Right lung (tissue), 2 donors: ENCODE measurements at regions not wholly inside any gene's neighbourhood (a gene's known extent, or its start where the extent isn't known, plus 50 kb on each side); places are given as distances from the start of the nearest gene placed in this dataset.

Source experiments
- DNase-seq, 2 donors: peaks; one replicate each; pipeline ENCODE4 v3.0.0-alpha.2; 2013

DNA sequence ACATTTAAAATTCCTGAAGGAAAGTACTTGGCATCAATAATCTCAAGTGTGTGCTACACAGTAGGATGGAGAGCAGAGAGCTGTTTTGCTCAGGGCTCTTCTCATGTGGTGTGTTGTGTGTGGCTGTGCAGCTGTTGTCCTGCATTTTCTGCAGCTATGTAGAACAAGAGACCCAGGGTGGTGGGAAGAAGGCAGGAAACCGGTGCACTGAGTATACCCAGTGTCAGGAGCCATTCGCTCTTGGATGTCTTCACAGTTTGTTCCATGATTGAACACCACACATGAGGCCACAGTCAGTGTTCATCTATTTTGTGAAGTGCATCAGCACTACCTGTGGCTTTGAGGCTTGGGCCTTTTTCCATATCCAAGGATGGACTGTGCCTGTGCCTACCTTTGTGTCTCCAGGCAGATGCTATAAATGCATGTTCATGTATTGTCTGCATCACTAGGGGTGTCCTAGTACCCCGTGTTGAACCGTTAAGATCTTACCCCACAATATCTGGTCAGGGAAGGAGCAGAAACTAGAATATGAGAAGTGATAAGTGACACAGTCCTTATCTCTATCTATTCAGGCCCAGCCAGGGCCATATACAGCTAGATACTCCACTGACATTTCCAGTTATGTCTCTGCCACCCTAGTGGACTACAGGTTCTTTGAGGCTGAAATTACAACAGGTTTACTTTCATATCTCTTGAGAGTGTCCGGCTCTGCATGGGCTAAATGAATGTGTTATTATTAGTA lies 194.3 kb downstream of the NR2F2 start:
- no peak for DNase-seq

DNA sequence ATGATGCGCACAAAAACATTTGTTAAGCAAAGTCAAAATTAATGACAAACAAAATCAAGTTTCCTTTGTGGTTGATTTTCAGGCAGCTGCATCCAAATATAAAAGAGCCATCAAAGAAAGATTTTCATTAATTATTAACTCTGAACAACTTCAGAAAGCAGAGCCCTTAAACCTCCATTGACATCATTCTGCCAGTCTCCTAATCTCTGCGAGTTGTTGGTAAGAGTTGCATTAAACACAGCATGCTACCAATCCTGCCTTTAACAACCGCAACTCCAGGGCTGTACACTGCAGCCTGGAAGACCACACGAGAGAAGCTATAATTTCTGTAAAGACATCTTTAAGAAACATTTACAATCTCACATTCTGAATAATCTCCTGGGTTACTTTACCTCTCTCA lies 204.6 kb downstream of the NR2F2 start:
- DNase-seq = no peak

DNA sequence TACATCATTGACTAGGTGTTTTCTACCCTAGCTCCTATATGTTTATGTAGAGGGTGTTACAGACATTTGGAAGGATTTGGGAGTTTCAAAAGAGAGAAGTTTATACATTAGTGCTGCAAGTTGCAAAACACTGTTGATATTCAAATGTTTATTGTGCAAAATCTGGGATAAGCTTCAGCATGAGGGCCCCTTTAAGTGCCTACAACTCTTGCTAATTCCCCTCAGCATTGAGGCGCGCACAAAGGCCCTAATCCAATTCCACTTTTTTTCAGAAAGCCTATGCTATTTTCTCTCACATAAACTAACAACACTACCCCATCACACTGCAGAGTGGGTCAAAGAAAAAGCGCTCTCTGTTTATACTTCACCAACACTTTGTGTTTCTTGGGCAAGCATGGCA lies 208.0 kb downstream of the NR2F2 start:
- DNase-seq = peak in 1 of 2 donors; percentile 19

DNA sequence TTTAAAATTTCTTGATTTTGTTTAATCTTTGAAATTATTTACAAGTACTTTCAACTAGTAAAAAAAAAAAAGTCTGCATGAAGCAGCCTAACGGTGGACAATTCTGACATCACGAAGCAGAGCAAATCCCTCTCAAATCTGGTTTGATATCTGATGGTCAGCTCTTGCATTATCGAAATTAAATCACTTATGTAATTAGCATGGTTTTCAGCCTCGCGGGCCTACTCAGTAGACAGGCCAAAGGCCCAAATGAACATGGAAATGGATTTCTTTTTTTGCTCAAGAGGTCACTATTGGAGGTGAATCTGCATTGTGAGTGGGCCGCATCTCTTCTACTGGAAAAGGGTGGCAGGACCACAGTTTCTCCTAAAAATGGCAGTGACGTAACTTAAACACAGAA lies 209.8 kb downstream of the NR2F2 start:
- DNase-seq = no peak

DNA sequence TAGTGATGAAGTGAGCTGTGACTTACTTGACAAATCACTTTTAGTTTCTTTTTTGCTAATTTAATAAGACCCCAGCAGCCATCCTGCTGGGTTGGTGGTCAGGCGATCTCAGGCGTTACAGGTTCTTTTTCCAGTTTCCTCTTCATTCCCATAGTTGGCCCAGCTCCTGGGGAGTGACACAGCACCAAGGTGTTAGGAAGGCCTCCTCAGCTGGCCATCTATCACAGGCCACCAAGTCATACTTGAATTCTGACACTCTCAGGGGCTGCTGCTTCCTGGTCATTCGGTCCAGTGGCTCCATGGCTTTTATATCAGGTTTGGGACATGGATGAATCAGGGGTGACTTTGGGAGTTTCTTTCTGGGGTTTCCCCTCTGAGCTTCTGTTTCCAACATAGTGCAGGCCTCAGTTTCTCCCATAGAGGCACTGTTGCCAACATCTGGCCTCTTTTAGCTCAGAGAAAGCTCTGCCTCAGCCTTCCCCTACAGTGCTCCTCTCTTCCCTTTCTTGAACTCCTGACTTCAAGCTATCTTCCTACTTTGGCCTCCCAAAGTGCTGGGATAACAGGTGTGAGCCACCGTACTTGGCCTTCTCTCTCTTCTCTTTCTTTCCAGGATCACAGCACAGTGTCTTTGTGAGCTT lies 211.8 kb downstream of the NR2F2 start:
- DNase-seq = no peak

DNA sequence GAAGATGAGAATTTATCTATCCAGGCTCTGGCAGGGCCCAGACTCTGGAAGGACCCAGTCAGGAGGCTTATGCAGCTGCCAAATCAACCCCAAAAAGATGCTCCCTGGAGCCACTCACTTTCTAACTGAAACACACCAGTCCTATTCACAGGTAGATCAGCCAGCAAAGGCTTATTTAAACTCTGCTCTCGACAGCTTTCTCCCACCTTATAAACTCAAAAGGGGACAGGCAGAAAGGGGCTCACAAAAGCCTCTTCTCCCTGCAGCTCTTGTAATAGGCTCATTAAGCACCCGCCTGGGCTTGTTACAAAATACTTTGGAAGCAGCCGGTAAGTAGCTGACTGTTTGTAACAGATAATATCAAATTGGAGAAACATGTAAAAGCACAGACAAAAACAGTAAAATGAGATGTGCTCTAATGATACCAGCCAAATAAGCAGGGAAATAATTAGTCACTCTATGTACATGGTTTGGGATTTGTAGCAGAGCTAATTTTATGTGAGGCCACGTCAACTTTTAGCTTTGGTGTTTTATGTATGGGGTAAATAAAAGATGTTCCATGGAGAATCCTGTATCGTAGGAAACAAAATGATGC lies 213.8 kb downstream of the NR2F2 start:
- DNase-seq = no peak

DNA sequence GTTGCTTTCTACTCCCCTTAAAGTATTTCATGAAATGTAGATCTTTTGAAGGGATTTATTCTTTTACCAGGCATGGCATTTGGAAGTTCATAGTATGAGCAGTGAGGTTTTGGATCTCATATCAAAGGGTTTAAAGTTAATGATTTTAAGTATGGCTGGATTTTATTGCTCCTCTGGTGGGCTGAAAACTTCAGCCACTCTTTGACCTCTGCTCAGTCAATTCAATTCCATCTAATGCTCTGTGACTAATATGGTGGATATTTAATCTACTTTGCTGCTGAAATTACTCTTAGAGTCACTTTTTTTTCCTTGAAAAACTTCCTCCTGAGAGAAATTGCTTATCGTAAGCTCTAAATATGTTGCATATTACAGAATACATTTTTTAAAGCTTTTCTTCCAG lies 218.6 kb downstream of the NR2F2 start:
- no peak for DNase-seq

DNA sequence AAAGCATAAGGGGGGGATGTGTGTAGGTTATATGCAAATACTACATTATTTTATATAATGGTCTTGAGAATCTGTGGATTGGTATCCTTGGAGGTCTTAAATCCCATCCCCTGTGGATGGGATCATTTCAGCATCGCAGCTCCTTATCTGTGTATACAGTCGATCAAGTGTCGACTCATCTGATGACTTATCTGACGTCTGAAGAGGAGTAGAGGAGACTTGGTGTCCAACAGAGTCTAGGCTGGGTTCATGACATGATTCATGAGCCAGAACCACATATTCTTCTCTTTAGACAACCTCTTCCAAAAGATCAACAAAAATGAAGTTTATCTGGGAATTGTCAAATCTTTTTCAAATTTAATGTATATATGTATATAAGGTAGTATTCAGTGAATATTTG lies 220.7 kb downstream of the NR2F2 start:
- no peak for DNase-seq

DNA sequence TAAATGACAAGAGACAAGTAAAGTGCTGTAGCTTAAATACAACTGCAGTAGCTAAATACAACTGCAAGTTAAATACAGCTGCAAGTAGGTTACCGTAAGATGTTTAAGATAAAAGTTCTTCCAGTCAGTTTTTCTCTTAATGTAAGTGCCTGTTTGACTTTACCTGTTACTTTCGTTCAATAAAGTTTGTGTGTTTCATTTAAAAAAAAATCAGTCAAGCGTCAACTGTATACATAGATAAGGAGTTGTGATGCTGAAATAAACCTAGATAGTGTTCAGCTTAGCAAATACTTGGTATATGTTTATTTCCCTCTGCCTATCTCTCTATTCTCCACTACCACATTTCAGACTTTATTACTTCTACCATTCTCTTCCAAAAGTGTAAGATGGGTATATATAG lies 221.2 kb downstream of the NR2F2 start:
- no peak for DNase-seq

DNA sequence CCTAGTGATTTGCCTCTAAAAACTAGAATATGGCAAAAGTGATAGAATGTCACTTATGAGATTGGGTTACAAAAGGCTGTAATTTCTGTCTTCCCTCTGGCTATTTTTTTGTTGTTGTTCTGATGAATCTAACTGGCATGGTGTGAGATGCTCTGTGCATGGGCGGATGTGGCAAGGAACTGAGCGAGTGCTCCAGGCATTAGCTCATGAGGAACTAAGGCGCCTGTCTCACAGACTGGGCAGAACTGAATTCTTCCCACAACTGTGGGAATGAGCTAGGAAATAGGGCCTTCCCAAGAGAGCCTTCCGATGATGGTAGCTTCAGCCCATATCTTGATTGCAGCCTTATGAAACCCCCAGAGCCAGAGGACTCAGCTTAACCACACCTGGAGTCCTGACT lies 222.5 kb downstream of the NR2F2 start:
- no peak for DNase-seq

DNA sequence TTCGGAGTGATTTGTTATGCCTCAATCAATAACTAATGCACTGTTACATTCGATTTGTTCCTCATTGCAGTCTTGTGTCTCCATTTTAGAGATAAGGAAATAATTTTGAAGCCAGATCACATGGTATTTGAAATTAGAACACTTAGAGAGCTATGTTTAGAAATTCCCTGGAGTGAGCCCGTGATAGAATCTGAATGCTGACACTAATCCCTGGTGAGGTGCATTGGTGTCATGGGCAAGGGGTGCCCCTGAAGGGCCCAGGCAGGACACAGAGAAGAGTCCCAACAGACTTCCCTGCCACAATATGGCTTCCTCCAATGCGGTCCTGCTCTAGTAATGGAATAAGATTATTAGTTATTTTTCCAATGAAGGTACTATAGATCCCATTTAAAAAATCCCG lies 223.0 kb downstream of the NR2F2 start:
- DNase-seq = no peak

DNA sequence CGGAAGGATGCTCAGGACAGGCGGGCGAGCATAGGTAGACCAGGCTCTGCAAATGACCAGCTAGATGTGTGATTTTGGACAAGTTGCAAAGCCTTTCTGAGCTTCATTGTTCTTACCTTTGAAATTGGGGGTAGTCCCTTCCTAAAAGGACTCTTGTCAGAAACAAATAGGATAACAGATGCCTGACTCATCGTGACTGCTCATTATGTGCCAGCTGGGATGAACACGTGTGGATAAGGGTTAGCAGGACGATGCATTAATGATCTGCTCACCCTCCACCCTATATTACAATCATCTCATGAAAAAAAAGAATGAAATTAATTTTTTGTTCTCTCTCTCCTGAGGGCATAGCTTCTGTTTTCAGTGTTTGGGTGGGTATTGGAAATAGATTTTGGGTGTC lies 223.4 kb downstream of the NR2F2 start:
- DNase-seq = no peak

DNA sequence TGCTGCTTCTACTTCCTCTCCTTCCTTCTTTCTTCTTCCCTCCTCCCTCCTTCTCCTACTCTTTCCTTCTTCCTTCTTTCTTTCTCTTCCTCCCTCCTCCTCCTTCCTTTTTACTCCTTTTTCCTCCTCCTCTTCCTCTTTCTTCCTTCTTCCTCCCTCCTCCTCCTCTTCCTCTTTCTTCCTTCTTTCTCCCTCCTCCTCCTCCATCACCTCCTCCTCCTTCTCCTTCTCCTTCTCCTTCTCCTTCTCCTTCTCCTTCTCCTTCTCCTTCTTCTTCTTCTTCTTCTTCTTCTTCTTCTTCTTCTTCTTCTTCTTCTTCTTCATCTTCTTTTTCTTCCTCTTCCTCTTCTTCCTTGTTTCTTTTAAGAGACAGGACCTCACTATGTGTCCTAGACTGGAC lies 224.0 kb downstream of the NR2F2 start:
- no peak for DNase-seq

DNA sequence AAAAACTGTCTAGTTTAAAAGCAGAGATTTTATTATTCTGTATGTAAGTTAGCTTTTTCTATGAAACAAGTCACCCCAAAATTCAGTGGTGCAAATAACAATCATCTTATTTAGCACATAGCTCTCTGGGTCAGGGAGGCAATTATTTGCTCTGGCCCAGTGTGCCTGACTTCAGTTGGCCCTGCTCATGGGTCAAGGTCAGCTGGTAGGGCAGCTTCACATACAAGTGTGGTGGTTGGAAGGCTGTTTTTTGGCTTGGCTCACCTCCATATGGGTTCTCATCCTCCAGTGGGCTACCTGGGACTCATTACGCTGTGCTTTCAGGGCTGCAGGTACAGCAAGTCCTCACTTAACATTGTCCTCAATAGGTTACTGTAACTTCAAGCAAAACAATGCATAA lies 228.6 kb downstream of the NR2F2 start:
- no peak for DNase-seq

DNA sequence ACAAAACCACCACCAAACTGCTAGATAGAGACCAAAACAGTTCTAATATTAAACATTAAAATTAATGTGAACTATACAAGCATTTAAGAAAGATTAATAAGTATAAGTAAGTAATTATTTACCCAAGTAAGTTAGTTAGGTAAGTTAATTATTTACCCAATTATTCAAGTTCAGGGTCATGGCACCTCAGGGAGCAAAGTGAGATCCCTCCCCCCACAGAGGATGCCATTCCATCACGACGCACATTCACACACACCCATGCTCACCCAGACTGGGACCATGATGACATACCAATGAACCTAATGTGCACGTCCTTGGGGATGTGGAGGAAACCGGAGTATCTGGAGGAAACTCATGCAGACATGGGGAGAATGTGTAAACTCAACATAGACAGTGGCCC lies 229.1 kb downstream of the NR2F2 start:
- DNase-seq = no peak

DNA sequence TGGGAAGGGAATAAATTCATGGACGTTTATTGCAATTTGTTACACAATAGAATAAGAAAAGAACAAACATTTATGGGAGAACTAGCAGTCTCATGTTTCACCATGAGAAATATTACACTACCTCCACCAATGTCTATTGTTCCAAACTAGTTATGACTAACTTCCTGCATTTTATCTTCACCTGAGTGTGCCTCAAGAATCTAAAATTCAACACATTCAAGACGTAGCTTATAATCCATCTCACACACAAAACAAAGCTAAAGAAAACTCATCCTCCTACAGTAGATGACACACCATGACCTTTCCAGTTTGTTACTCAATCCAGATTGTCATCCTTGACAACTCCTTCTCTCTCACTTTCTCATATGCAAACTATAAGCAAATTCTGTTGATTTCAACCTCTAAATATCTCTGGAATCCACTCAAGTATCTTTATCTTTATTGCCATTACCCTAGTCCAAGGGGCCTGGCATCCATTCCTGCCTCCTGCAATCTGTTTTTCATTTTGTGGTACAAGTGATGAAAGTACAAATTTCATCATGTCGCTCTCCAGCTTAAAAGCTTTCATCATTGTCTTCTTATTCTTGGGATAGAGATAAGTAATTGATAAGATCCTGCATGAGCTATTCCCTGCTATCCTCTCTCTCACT lies 229.9 kb downstream of the NR2F2 start:
- DNase-seq = no peak

DNA sequence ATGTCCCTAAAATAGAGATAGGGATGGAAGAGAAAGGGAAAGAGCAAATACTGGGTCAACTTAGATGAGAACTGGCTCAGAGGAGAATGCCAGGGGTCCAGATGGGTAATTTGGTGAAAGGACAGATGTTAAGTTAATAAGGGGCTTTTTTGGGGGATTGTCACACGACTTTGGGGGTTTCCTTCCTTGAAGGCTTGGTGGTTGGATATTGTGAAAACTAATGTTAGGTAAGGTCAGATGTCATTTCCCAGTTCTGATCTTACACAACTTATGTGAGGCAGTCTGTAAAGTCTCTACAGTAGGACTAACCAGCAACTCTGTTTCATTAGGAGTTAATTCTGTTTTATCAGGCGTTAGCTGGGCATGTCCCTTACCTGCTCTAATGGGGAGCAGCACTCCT lies 231.1 kb downstream of the NR2F2 start:
- no peak for DNase-seq

DNA sequence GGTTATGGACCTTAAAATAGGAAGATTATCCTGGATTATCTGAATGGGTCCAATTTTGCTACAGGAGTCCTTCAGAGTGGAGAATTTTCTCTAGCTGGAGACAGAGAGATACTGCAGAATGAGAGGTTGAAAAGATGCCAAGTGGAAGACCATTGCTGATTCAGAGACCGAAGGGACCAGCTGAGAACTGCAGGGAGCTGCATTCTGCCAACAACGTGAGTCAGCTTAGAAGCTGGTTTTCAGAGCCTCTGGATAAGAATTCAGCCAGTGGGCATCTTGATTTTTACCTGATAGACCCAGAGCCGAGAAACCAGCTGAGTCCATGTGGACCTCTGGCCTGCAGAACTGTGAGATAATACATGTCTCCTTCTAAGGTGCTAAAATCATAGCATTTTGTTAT lies 234.0 kb downstream of the NR2F2 start:
- no peak for DNase-seq

DNA sequence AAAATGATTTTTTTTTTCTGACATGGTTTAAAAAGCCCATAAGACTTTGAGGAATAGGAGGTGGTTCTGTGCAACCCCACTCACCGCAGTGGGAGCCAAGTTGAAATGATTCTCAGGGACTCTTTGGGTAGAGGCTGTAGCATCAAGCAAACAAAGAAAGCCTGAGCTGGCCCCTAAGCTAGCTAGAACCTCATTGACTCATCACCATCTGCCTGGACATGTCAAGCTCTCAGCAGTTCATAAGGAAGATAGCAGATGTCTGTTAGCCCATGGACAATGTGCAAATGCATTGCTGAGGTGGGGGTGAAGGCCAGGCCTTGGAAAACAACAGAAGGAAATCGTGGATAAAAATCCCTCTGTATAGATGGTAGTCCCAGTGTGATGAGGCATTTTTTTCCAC lies 234.8 kb downstream of the NR2F2 start:
- DNase-seq = no peak

DNA sequence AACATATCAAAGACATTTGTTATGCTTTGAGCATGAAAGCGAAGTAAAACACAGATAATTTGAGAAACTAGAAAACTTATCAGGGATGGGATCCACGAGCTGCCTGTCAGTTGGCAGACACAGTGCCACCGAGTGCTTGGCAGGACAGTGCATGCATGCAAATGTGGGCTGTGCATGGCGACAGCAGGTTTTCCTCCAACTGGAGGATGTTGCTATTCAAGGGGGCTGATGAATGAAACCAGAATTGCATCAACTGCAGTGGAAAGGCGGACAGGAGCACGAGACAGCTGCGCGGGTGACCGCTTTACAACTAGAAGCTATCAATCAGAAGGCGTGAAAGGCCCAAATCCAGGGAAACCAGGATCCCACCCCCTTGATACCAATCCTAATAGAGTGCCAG lies 244.3 kb downstream of the NR2F2 start:
- DNase-seq = no peak

DNA sequence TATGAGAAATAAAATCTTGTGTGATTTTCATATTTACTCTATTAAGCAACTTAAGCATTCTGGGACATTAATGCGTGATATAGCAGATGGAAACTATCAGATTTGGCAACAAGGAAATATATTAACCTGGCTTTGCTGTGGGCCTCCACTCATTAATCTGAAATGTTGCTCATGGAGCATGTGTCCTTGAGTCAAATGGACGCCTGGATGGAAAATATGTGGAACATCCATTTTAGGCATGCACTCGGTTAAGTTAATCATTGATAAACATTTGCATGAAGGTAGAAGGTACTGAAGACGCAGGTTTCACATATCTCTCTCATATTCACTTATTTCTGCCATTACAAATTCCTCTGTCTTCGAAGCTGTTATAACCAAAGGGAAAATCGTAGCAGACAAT lies 246.1 kb downstream of the NR2F2 start:
- no peak for DNase-seq

DNA sequence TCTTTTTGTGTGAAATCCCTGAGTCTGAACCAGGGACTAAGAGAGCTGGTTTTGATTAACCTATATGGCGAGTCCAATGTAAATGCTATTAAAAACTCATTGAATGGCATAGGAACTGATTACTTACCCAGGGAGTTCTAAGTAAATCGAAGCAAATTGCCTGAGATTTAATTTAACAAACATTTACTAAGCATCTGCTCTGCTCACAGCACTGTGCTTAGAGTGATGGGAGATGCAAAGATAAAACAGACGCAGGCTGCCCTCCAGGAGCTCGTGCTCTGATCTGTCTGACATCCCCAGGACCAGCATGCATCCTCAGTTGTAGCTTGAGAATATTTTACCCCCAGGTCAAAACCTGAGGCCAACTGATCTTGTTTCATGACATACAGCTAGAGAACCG lies 247.9 kb downstream of the NR2F2 start:
- no peak for DNase-seq

DNA sequence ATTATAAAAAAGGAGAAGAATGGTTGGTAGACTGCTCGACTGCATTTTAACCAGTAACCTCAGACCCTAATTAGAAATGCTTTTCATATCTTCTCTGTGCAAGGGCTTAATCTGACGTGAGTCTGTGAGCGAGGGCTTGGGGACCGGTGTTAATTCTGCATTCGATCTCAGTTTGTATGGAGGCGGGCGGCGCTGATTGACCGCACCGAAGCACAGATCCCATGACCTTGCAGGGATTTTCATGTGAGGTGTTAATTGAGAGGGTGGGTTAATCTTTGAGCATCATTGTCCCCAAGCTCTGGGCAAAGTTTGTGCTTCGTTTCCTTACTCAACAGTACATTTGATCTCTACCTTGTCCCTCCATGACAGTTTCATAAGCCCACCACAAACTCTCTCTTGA lies 250.9 kb downstream of the NR2F2 start:
- no peak for DNase-seq
